ENCODE measurements at regions not wholly inside any gene's neighbourhood (a gene's known extent, or its start where the extent isn't known, plus 50 kb on each side); places are given as distances from the start of the nearest gene placed in this dataset.
"Not testable (repeated sequence)": the region's sequence is repeated elsewhere in the genome, so short reads cannot be mapped to it uniquely, and the experiment has no call there.

DNA sequence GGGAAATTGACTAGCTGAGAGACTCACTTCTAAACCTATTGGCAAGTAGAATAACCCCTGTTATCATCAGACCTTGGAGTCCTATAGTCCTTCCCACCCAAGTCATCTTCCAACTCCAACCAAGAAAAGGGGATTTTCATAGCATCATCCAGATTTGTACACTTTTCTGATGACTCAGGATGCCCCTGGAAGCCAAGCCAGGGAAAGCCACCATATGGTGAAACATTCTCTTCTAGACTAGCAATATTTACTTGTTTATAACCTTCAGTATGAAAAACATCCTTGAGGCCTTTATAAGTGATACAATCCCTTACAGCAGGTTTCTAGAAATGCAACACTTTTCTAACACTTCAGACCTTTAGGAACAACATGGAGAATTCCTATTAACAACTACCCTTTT is 618.8 kb upstream of the CDH11 start:
- no peak overlapping the region for H3K4me3 ChIP-seq (ENCODE audit: low read depth, low read length)
- DNase-seq (ENCODE audit: low read depth), result no peak
- TF ChIP-seq, protein P1, sequence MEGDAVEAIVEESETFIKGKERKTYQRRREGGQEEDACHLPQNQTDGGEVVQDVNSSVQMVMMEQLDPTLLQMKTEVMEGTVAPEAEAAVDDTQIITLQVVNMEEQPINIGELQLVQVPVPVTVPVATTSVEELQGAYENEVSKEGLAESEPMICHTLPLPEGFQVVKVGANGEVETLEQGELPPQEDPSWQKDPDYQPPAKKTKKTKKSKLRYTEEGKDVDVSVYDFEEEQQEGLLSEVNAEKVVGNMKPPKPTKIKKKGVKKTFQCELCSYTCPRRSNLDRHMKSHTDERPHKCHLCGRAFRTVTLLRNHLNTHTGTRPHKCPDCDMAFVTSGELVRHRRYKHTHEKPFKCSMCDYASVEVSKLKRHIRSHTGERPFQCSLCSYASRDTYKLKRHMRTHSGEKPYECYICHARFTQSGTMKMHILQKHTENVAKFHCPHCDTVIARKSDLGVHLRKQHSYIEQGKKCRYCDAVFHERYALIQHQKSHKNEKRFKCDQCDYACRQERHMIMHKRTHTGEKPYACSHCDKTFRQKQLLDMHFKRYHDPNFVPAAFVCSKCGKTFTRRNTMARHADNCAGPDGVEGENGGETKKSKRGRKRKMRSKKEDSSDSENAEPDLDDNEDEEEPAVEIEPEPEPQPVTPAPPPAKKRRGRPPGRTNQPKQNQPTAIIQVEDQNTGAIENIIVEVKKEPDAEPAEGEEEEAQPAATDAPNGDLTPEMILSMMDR (conservative IDR thresholded peaks at IDR 0.05; ENCODE audit: low read depth, low read length), result no peak

DNA sequence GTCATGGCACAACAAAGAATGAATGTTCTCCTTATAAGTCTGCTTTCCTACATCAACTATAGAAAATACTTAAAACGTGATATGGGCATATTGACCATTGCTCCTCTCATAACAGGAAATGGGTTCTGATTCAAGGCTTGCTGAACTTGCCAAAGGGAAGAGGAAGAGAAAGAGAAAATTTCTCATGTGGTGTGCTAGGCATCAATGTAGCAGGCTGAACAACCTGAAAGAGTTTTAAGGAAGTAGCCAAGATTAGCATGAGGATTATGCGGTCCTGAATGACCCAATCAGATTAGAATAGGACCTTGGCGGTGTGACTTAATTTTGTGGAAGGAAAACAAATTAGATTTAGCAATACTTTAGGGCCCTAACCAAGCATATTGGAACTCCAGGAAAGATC is 617.7 kb upstream of the CDH11 start:
- TF ChIP-seq, protein P1 (conservative IDR thresholded peaks at IDR 0.05; ENCODE audit: low read depth, low read length), result no peak
- DNase-seq (ENCODE audit: low read depth), result no peak
- no peak overlapping the region for H3K4me3 ChIP-seq (ENCODE audit: low read depth, low read length)

DNA sequence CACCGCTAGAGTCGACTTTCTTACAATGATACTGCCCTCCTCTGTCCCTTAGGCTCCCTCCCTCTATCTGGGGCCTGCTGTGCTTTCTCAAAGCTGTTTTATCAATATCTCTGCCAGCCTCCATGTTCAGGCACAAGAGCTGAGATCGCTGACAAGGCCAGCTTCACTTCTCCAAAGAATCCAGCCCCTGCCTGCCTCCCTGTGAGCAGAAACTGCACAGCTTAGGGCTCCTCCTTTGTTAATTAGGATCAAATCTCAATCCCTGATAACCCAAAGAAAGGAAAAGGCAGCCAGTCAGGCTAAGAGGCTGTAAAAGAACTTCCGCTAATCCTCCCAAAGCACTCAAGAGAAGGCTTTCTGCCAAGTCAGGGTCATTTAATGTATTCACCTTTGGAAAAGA is 616.0 kb upstream of the CDH11 start:
- H3K4me3 ChIP-seq (ENCODE audit: low read depth, low read length), result no peak overlapping the region
- DNase-seq (ENCODE audit: low read depth), result no peak
- TF ChIP-seq, protein P1 (conservative IDR thresholded peaks at IDR 0.05; ENCODE audit: low read depth, low read length), result no peak

DNA sequence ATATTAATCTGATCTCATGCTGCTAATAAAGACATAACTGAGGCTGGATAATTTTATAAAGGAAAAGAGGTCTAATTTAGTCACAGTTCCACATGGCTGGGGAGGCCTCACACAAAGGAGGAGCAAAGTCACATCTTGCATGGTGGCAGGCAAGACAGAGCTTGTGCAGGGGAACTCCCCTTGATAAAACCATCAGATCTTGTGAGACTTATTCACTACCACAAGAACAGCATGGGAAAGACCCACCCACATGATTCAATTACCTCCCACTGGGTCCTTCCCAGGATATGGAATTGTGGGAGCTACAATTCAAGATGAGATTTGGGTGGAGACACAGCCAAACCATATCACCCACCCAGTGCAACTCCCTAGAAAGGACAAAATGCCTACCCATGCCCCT is 613.8 kb upstream of the CDH11 start:
- DNase-seq (ENCODE audit: low read depth), result not testable (repeated sequence)

DNA sequence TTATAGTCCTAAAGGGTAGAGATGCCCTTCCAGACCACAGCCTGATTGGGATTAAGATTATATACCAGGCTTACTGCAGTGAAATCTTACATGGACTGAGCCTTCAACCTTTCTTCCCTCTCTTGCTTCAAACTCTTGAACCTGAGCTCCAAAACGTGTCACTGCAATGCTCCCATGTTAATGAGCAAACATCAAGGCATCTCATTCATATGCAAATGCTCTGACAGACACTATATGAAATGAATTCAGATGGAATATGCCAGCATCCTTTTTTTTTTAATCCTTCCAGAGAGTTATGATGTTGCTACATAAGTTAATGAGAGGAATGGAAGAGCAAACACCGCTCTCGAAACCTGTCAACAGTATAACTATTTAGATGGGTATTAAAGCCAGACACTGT is 611.9 kb upstream of the CDH11 start:
- DNase-seq (ENCODE audit: low read depth), result no peak
- TF ChIP-seq, protein P1 (conservative IDR thresholded peaks at IDR 0.05; ENCODE audit: low read depth, low read length), result no peak
- no peak overlapping the region for H3K4me3 ChIP-seq (ENCODE audit: low read depth, low read length)

More for the DNA sequence above, 613.8 kb upstream of the CDH11 start:
- H3K4me3 ChIP-seq (ENCODE audit: low read depth, low read length), result not testable (repeated sequence)

DNA sequence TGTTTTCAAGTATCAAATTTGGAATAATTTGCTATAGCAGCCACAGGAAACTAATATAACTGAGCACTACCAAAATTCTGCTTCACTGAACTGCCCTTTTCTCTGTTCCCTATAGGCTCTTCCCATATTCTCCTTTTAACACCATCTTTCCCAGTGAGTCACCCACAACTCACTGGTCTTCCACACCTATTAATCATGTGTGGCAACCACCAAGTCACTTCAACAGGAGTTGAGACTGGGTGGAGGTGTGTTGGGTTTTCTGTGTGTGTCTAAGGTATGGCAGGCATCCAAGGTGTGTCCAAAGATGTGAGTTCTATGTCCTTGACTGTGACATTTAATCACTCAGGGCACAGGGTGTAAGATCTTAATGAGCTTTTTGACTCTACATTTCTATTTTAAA is 610.0 kb upstream of the CDH11 start:
- DNase-seq (ENCODE audit: low read depth), result no peak
- H3K4me3 ChIP-seq (ENCODE audit: low read depth, low read length), result no peak overlapping the region
- TF ChIP-seq, protein P1 (conservative IDR thresholded peaks at IDR 0.05; ENCODE audit: low read depth, low read length), result no peak

DNA sequence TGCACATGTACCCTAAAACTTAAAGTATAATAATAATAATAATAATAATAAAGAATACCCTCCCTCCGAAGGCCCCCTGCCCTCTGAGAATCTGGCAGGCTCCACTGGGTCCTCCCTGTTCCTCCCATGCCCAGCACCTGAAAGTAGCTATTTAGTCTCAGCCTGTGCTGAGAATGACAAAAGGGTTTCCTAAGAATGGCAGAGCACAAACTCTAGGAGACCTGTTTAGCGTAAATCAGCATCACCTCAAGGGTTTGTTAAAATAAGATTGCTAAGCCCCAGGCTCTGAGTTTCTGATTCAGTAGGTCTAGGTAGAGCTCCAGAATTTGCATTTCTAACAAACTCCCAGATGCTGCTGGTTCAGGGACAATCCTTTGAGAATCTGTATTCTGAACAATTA is 606.8 kb upstream of the CDH11 start:
- no peak overlapping the region for H3K4me3 ChIP-seq (ENCODE audit: low read depth, low read length)
- DNase-seq (ENCODE audit: low read depth), result no peak
- TF ChIP-seq, protein P1 (conservative IDR thresholded peaks at IDR 0.05; ENCODE audit: low read depth, low read length), result no peak

DNA sequence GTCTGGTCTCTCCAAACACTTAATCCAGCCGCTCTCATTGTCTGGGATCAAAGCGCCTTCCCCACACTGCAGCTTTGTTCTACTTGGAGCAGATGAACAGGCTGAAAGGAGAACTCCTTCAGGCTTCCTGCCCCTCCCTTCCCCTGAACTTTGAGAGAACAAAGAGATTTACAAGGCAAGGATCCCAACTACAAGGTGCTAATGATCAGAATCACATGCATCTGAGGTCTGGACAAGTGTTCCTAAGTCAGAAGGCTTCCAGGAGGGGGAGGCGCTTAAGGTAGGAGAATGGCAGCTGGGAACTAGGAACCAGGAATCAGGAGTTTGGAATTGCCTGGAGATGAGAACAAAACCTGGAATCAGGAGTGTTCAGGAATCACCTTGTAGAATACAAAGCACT is 606.3 kb upstream of the CDH11 start:
- TF ChIP-seq, protein P1 (conservative IDR thresholded peaks at IDR 0.05; ENCODE audit: low read depth, low read length), result no peak
- H3K4me3 ChIP-seq (ENCODE audit: low read depth, low read length), result no peak overlapping the region
- DNase-seq (ENCODE audit: low read depth), result no peak
